Amniotic stem cell (primary cell): ENCODE measurements at regions not wholly inside any gene's neighbourhood (a gene's known extent, or its start where the extent isn't known, plus 50 kb on each side); places are given as distances from the start of the nearest gene placed in this dataset.

Source experiments
- DNase-seq: peaks from one replicate; lab custom pipeline; 2025; lab: John Stamatoyannopoulos, UW

GRCh38 chr15:31555022-31555421, 228.4 kb downstream of the KLF13 start:
- DNase-seq = no peak

DNA sequence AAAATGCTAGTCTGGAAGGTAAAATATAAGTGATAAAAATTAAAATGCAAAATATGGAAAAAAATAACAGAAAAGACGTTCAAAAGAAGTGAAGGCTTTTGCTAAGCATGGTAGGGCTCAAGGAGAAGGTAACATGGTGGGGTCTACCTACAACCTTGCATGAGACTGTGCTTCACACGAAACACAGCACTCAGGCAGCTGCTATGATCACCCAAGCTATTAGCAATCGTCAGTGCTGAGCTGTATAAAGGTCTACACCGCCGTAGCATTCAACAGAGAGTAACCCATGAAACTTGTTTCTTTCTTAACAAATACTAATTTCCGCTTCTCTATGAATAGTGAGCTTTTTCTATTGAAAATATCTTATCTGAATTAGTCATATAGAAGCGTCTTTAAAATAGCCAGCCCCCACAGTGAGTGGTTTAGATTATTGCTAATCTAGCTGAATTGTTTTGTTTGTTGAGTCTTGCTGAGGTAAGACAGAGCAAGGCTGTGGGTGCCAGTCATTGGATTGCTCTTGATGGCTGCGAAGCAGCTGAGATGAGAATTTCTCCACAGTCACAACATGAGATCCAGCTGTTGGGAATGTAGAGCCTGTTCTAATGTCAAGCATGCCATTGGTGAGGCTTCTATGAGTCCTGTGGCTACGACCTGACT, 230.0 kb downstream of the KLF13 start:
- DNase-seq = no peak

GRCh38 chr15:31557899-31558298, 231.3 kb downstream of the KLF13 start:
- DNase-seq = no peak

DNA sequence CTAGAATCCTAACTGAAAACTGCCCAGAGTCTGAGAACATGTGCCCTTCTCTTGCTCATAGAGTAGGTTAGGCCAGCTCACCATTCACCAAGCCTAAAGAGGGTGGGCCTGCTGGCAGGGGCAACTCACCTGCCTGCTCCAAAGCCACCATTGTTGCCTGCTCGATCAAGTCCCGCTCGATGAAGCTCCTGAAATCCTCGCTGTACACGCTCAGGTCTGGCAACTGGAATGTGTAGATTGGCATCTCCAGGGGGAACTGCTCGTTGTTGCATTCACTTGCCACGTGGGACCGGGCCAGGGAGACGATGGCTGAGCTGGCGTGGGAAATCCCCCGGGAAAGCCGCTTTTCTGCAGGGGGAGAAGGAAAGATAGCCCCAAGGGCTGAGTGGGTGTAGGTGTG, 232.2 kb downstream of the KLF13 start:
- DNase-seq = no peak

- DNase-seq = no peak
These were observed 233.2 kb downstream of the KLF13 start for GRCh38 chr15:31559786-31560185.

DNA sequence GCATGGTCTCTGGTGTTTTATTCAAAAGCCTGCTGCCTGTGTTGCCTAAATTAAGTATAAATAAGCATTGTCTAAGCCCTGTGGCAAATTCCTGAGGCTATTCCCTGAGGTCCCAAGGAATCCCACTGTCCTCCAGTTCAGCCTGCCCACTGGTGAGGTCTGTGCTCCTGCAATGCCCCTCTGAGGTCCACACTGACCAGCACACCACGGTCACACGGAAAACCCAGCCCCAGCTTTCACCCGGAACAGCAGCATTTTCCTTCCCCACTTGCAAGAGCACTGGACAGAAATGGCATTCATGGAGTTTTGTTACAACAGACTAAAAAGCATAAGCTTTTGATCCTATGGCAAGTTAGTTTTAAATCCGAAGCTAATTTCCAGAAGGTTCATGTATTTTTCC, 234.0 kb downstream of the KLF13 start:
- DNase-seq = no peak

GRCh38 chr15:31561156-31561555, 234.5 kb downstream of the KLF13 start:
- DNase-seq = no peak

GRCh38 chr15:31563001-31563400, 236.4 kb downstream of the KLF13 start:
- DNase-seq = no peak

DNA sequence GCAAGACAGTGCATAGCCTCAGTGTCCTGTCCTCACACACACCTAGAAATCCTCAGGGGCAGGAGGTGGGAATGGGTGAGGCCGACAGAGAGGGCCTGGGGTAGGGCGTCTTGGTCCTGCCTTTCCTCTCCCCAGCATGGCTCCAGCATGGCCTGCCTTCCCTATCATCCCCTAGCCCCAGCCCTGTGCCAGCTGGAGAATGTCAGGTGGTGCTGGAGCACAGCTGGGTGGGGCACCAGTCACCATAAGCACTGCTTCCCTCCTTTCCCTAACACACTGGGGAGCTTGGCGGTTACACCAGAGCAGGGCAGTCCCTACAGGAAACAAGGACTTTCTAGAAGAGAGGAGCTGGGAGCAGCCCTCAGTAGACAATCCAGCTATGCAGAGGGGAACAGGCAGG, 236.8 kb downstream of the KLF13 start:
- DNase-seq = no peak

GRCh38 chr15:31567861-31568260, 241.2 kb downstream of the KLF13 start:
- DNase-seq = no peak

- no peak for DNase-seq
These were observed 243.2 kb downstream of the KLF13 start for GRCh38 chr15:31569836-31570235.

- no peak for DNase-seq
These were observed 244.0 kb downstream of the KLF13 start for GRCh38 chr15:31570591-31570990.

- DNase-seq = no peak
These were observed 245.0 kb downstream of the KLF13 start for GRCh38 chr15:31571676-31572075.

DNA sequence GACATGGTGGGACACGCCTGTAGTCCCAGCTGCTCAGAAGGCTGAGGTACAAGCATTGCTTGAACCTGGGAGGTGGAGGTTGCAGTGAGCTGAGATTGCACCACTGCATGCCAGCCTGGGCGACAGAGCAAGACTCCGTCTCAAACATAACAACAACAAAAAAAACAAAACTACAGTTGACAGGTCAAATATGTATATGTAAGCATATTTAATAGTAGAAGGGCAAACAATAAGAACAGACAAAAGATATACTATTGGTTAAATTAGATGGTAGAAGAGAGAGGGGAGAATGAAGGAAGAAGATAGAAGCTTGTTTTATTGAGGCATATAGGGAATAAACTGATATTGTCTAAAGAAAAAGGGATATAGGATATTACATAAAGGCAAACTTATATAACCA, 247.1 kb downstream of the KLF13 start:
- DNase-seq = no peak

DNA sequence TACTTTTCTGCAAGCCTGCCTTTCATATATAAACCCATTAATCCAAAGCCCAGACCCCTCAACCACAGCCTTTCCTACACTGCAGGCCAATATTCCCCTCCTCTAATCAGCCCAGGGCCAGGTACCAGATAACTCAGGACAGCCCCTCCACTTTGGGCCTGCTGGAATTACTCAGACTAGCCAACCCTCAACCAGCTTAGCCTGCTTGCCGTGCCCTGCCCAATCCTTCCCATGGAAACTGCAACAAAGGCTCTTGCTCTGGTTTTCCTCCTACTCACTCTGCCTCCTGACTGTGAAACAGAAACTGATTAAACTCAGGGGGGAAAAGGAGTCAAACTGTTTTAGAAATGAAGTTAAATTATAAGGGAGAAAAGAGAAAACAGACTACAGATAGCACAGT, 248.1 kb downstream of the KLF13 start:
- no peak for DNase-seq

- no peak for DNase-seq
These were observed 250.5 kb downstream of the KLF13 start for GRCh38 chr15:31577108-31577507.

DNA sequence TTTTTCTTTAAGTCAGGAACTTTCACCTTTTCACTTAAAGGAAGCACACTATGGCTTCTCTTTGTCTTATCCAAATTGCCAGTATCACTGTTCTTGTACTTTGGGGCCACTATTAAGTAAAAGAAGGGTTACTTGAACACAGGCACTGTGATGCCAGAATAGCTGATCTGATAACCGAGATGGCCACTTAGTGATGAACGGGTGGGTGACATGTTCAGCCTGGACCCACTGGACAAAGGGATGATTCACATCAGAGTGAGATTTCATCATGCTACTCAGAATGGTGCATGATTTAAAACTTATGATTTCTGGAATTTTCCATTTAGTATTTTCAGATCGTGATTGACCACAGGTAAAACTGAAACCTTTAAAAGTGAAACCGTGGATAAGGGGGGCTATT, 252.6 kb downstream of the KLF13 start:
- DNase-seq = no peak

DNA sequence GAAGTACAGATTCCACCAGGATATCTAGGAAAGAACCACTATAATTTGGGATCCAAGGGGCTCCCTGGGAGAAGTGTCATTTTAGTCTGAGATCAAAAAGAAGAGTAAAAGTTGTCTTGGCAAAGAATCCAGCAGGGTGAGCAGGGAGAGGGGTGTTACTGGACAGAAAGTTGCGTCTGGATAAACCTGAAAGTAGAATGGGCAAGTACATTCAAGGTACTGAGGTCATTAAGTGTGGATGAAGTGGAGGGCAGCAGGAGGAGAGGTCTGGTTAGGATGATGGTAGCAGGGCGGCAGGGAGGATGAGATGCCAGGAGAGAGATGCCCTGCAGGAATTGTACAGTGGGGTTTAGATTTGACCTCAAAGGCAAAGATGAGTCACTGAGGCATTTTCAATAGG, 253.3 kb downstream of the KLF13 start:
- DNase-seq = no peak

GRCh38 chr15:31584195-31584594, 257.6 kb downstream of the KLF13 start:
- DNase-seq = no peak

- no peak for DNase-seq
These were observed 258.6 kb downstream of the KLF13 start for GRCh38 chr15:31585240-31585639.

DNA sequence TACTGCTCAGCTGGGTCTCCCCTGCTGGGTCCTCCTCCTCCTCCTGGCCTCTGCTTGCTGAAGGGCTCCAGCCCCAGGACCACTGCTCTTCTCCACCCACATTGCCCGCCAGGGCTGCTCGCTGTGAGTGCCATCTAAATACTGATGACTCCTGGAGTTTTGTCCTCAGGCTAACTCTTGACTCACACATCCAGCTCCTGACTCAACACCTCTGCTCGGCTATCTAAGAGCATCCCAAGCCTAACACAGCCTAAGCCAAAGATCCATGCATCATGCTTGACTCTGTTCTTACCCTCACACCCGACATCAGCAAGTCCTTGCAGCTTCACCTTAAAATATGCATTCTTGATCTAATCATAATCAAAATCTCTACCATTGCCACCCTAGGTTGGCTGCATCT, 260.2 kb downstream of the KLF13 start:
- no peak for DNase-seq

DNA sequence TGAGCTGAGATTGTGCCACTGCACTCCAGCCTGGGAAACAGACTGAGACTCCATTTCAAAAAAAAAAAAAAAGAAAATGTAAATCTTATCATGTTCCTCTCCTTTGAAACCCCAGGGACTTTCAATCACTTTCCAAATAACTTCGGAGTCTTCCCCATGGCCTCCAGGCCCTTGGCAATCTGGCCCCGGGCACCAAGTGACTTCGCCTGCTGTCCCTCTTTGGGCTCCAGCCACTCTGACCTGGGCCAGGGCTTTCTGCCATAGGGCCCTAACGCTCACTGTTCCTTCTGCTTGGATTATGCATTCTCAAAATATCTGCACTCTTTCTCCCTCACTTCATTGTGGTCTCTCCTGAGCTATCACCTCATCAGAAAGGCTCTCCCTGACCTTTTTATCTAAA, 260.9 kb downstream of the KLF13 start:
- DNase-seq = no peak

GRCh38 chr15:31590609-31591008, 264.0 kb downstream of the KLF13 start:
- DNase-seq = no peak

DNA sequence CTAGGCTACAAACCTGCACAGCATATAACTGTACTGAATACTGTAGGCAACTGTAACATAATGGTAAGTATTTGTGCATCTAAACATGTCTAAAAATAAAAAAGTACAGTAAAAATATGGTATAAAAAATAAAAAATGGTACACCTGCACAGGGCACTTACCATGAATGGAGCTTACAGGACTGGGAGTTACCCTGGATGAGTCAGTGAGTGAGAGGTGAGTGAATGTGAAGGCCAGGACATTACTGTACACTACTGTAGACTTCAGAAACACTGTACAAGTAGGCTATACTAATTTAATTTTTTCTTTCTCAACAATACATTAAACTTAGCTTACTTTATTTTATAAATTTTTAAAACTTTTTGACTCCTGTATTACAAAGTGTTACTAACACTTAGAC, 265.3 kb downstream of the KLF13 start:
- DNase-seq = no peak

DNA sequence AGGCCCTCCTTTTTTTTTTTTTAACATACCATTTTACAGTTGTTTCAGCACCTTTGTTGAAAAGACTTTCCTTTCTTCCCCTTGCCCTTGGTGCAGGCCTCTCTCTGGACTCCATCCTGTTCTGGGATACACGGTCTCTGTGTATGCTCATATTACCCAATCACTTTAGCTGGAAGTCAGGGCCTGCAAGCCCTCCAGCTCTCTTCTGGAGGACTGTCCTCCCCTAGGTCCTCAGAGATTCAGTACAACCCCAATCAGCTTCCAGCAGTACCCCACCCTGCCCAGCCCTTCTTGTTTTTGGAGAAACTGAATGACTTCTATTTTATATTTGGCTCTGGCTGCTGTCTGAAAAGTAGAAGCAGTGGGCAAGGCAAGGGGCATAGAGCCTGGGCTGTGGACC, 270.8 kb downstream of the KLF13 start:
- DNase-seq = no peak
